ENCODE measurements at regions not wholly inside any gene's neighbourhood (a gene's known extent, or its start where the extent isn't known, plus 50 kb on each side); places are given as distances from the start of the nearest gene placed in this dataset.

- no peak for TF ChIP-seq CTCF (conservative IDR thresholded peaks at IDR 0.05; ENCODE audit: low read length)
- TF ChIP-seq EZH2phosphoT487 (IDR thresholded peaks at IDR 0.05; ENCODE audit: borderline replicate concordance), result no peak
These were observed 877.6 kb downstream of the SLC4A3 start for GRCh38 chr2:220504938-220505503.

Measured in Loucy (cell line).